NCI-H1930 (cell line): ENCODE measurements at regions not wholly inside any gene's neighbourhood (a gene's known extent, or its start where the extent isn't known, plus 50 kb on each side); places are given as distances from the start of the nearest gene placed in this dataset.

ENCODE experiments used
- DNase-seq, 2 experiments: peaks; one replicate each; lab custom pipeline; 2025; lab: John Stamatoyannopoulos, UW

GRCh38 chr9:29701971-29702370 is 2128.7 kb upstream of the C9orf72 start:
- no peak for DNase-seq

- no peak for DNase-seq
Measured at GRCh38 chr9:29714860-29715259, 2141.6 kb upstream of the C9orf72 start.

GRCh38 chr9:29717631-29718030 is 2144.3 kb upstream of the C9orf72 start:
- no peak for DNase-seq

GRCh38 chr9:29730163-29730562 is 2156.9 kb upstream of the C9orf72 start:
- no peak for DNase-seq

GRCh38 chr9:29740518-29740917 is 2167.2 kb upstream of the C9orf72 start:
- no peak for DNase-seq

GRCh38 chr9:29741169-29741568 is 2167.9 kb upstream of the C9orf72 start:
- DNase-seq = no peak

- no peak for DNase-seq
Measured at GRCh38 chr9:29750062-29750461, 2176.8 kb upstream of the C9orf72 start.

GRCh38 chr9:29751226-29751625 is 2177.9 kb upstream of the C9orf72 start:
- DNase-seq = no peak

- DNase-seq = no peak
Measured at GRCh38 chr9:29753638-29754037, 2180.4 kb upstream of the C9orf72 start.

- DNase-seq = no peak
Measured at GRCh38 chr9:29769019-29769418, 2195.7 kb upstream of the C9orf72 start.

GRCh38 chr9:29773676-29774075 is 2200.4 kb upstream of the C9orf72 start:
- no peak for DNase-seq

GRCh38 chr9:29775491-29775890 is 2202.2 kb upstream of the C9orf72 start:
- no peak for DNase-seq

- DNase-seq = no peak
Measured at GRCh38 chr9:29778281-29778849, 2205.1 kb upstream of the C9orf72 start.

GRCh38 chr9:29793970-29794369 is 2220.7 kb upstream of the C9orf72 start:
- no peak for DNase-seq

- DNase-seq = no peak
Measured at GRCh38 chr9:29796291-29796952, 2223.1 kb upstream of the C9orf72 start.

- DNase-seq = no peak
Measured at GRCh38 chr9:29798599-29798998, 2225.3 kb upstream of the C9orf72 start.

- peak; percentile 40 to 42 for DNase-seq
Measured at GRCh38 chr9:29799227-29799626, 2225.9 kb upstream of the C9orf72 start.

- no peak for DNase-seq
Measured at GRCh38 chr9:29800821-29801220, 2227.5 kb upstream of the C9orf72 start.

GRCh38 chr9:29802454-29802853 is 2229.2 kb upstream of the C9orf72 start:
- DNase-seq = no peak

GRCh38 chr9:29806937-29807618 is 2233.8 kb upstream of the C9orf72 start:
- DNase-seq = no peak

GRCh38 chr9:29816954-29817703 is 2243.8 kb upstream of the C9orf72 start:
- no peak for DNase-seq

- DNase-seq = no peak
Measured at GRCh38 chr9:29822458-29822857, 2249.2 kb upstream of the C9orf72 start.

- no peak for DNase-seq
Measured at GRCh38 chr9:29826421-29826820, 2253.1 kb upstream of the C9orf72 start.
